HG03108 (cell line): ENCODE measurements at regions not wholly inside any gene's neighbourhood (a gene's known extent, or its start where the extent isn't known, plus 50 kb on each side); places are given as distances from the start of the nearest gene placed in this dataset.
"Not testable (repeated sequence)": the region's sequence is repeated elsewhere in the genome, so short reads cannot be mapped to it uniquely, and the experiment has no call there.

Experiments
- ATAC-seq: cut with Tn5 transposase; IDR thresholded peaks from one replicate; pipeline ENCODE4 v1.9.1; 2021; ENCODE audit warnings: moderate library complexity; ENCODE audit not compliant: unreplicated experiment

GRCh38 chr1:21385022-21385421, 54.9 kb upstream of the NBPF3 start:
- no peak for ATAC-seq

- ATAC-seq = no peak
Measured at GRCh38 chr1:21384620-21385019, 55.3 kb upstream of the NBPF3 start.

GRCh38 chr1:21383785-21384401, 56.0 kb upstream of the NBPF3 start:
- ATAC-seq = no peak

- ATAC-seq = no peak
Measured at GRCh38 chr1:21381354-21381753, 58.6 kb upstream of the NBPF3 start.

GRCh38 chr1:21380147-21380546, 59.8 kb upstream of the NBPF3 start:
- not testable (repeated sequence) for ATAC-seq

GRCh38 chr1:21379571-21379970, 60.4 kb upstream of the NBPF3 start:
- no peak for ATAC-seq

GRCh38 chr1:21378705-21379494, 61.0 kb upstream of the NBPF3 start:
- ATAC-seq = no peak

- ATAC-seq = no peak
Measured at GRCh38 chr1:21372383-21372782, 67.6 kb upstream of the NBPF3 start.

- no peak for ATAC-seq
Measured at GRCh38 chr1:21369905-21370304, 70.0 kb upstream of the NBPF3 start.

GRCh38 chr1:21368515-21369289, 71.2 kb upstream of the NBPF3 start:
- ATAC-seq = no peak

GRCh38 chr1:21367973-21368514, 71.9 kb upstream of the NBPF3 start:
- ATAC-seq = not testable (repeated sequence)

GRCh38 chr1:21366288-21366687, 73.6 kb upstream of the NBPF3 start:
- ATAC-seq = no peak

GRCh38 chr1:21365036-21365435, 74.8 kb upstream of the ECE1 start:
- no peak for ATAC-seq

- no peak for ATAC-seq
Measured at GRCh38 chr1:21362096-21362495, 71.8 kb upstream of the ECE1 start.

- ATAC-seq = no peak
Measured at GRCh38 chr1:21361506-21361905, 71.2 kb upstream of the ECE1 start.

GRCh38 chr1:21357161-21357560, 66.9 kb upstream of the ECE1 start:
- ATAC-seq = no peak

- ATAC-seq = no peak
Measured at GRCh38 chr1:21355956-21356355, 65.7 kb upstream of the ECE1 start.

- no peak for ATAC-seq
Measured at GRCh38 chr1:21352586-21352985, 62.3 kb upstream of the ECE1 start.

GRCh38 chr1:21351901-21352300, 61.6 kb upstream of the ECE1 start:
- ATAC-seq = no peak

GRCh38 chr1:21350202-21350885, 60.1 kb upstream of the ECE1 start:
- ATAC-seq = no peak

GRCh38 chr1:21349693-21350092, 59.4 kb upstream of the ECE1 start:
- no peak for ATAC-seq
